Heart left ventricle (tissue), 13 donors: ENCODE measurements at regions not wholly inside any gene's neighbourhood (a gene's known extent, or its start where the extent isn't known, plus 50 kb on each side); places are given as distances from the start of the nearest gene placed in this dataset.

Experiments used
- POLR2A ChIP-seq, 2 donors: fragments of 450-650 bp; IDR thresholded peaks; one replicate each; pipeline ENCODE4 v1.6.1; 2017; ENCODE audit warnings: antibody characterized with exemption in 2 of 2, mild to moderate bottlenecking in 2 of 2, moderate library complexity in 2 of 2
- TF ChIP-seq, protein P1 (sequence below), 12 donors: fragments of 200-600 bp; sonication (generic) in 4 of 12; IDR thresholded peaks; one replicate each; pipeline versions ENCODE4 v1.5.0 to v1.8.0; 2018 to 2022; ENCODE audit warnings: antibody characterized with exemption in 12 of 12, mild to moderate bottlenecking in 5 of 12
- donor health status: ischemic (EF 13 %, LVEDD 7.1; RV severe dilation, severe dysfunction).
- donor health status: DM: no; HTN: yes; CAD: no.
- donor health status: DM: no; HTN: no; CAD: no.
- donor health status: ischemic (EF 25% LVEDD 6.9; RV normal size, moderate dysfunction).
- donor health status: ischemic (EF 25% LVEDD 5.7; RV mildly dilated, moderate dysfunction).
- donor health status: ischemic (EF 35%, LVEDD 5.7; RV mildly dilated, moderate dysfunction).
- donor health status: nonischemic (EF 11% LVEDD 7.7; RV severe dilation, severe dysfunction).
- donor health status: DM: yes; HTN: yes; CAD: no.
- donor health status: PGD.
- donor health status: ischemic (EF 29% LVEDD 5.4; RV normal size, mild dysfunction).
- donor health status: nonischemic (EF 23%, LVEDD 6.1; RV moderate dilation, normal function).

DNA sequence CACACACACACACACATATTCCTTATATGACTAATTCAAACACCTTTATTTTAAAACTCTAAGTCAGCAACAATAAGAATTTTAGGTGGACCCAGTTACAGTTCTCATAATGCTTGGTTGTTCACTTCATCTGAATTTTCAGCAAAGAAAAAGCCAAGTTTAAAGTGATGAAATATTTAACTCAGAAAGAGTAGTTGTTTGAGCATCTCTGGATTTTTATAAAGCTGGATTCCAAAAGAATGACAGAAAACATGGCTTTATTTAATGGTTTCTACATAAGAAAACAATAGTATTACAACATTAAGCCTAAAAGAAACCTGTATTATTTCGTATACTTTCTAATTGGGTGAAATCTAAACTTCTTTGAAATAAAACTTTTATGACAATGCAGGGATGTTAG is 54.2 kb upstream of the ADAMTS5 start:
- no peak for TF ChIP-seq POLR2A (IDR thresholded peaks at IDR 0.05)
- TF ChIP-seq, protein P1, sequence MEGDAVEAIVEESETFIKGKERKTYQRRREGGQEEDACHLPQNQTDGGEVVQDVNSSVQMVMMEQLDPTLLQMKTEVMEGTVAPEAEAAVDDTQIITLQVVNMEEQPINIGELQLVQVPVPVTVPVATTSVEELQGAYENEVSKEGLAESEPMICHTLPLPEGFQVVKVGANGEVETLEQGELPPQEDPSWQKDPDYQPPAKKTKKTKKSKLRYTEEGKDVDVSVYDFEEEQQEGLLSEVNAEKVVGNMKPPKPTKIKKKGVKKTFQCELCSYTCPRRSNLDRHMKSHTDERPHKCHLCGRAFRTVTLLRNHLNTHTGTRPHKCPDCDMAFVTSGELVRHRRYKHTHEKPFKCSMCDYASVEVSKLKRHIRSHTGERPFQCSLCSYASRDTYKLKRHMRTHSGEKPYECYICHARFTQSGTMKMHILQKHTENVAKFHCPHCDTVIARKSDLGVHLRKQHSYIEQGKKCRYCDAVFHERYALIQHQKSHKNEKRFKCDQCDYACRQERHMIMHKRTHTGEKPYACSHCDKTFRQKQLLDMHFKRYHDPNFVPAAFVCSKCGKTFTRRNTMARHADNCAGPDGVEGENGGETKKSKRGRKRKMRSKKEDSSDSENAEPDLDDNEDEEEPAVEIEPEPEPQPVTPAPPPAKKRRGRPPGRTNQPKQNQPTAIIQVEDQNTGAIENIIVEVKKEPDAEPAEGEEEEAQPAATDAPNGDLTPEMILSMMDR (IDR thresholded peaks at IDR 0.05), result no peak
